GM19239 (cell line): ENCODE measurements at regions not wholly inside any gene's neighbourhood (a gene's known extent, or its start where the extent isn't known, plus 50 kb on each side); places are given as distances from the start of the nearest gene placed in this dataset.

ENCODE experiments used
- DNase-seq: peaks from one replicate; pipeline ENCODE4 v3.0.0; 2011; ENCODE audit warnings: low spot score; ENCODE audit not compliant: insufficient read length
- FAIRE-seq: peaks from 2 replicates; lab custom pipeline; 2011; peaks lifted over from hg19 to GRCh38; lab: Jason Lieb, UNC

- no peak for FAIRE-seq
- no peak for DNase-seq
Observed at GRCh38 chr2:225995796-225996461, 596.4 kb downstream of the NYAP2 start.

- DNase-seq (no peak), FAIRE-seq (no peak)
Observed at GRCh38 chr2:225994748-225995405, 595.4 kb downstream of the NYAP2 start.

- DNase-seq (no peak), FAIRE-seq (no peak)
Observed at GRCh38 chr2:225993430-225993829, 593.9 kb downstream of the NYAP2 start.

- no peak for FAIRE-seq
- no peak for DNase-seq
Observed at GRCh38 chr2:225989809-225990208, 590.3 kb downstream of the NYAP2 start.

GRCh38 chr2:225980372-225980771 lies 580.9 kb downstream of the NYAP2 start:
- DNase-seq = no peak
- no peak for FAIRE-seq

GRCh38 chr2:225971433-225971832 lies 571.9 kb downstream of the NYAP2 start:
- FAIRE-seq = no peak

GRCh38 chr2:225948903-225949302 lies 549.4 kb downstream of the NYAP2 start:
- FAIRE-seq (no peak), DNase-seq (no peak)

More at GRCh38 chr2:225971433-225971832, 571.9 kb downstream of the NYAP2 start:
- no peak for DNase-seq

GRCh38 chr2:225938991-225939390 lies 539.5 kb downstream of the NYAP2 start:
- DNase-seq (no peak), FAIRE-seq (no peak)

- DNase-seq (no peak), FAIRE-seq (no peak)
Observed at GRCh38 chr2:225937625-225938187, 538.2 kb downstream of the NYAP2 start.

GRCh38 chr2:225932811-225933413 lies 533.4 kb downstream of the NYAP2 start:
- DNase-seq = no peak

GRCh38 chr2:225930687-225931086 lies 531.2 kb downstream of the NYAP2 start:
- FAIRE-seq = no peak
- no peak for DNase-seq

More at GRCh38 chr2:225932811-225933413, 533.4 kb downstream of the NYAP2 start:
- FAIRE-seq = no peak

- FAIRE-seq (no peak), DNase-seq (no peak)
Observed at GRCh38 chr2:225920621-225921220, 521.2 kb downstream of the NYAP2 start.

- no peak for FAIRE-seq
- no peak for DNase-seq
Observed at GRCh38 chr2:225916692-225917091, 517.2 kb downstream of the NYAP2 start.

- no peak for FAIRE-seq
Observed at GRCh38 chr2:225911019-225911418, 511.5 kb downstream of the NYAP2 start.

GRCh38 chr2:225895126-225895525 lies 495.6 kb downstream of the NYAP2 start:
- no peak for DNase-seq
- FAIRE-seq = no peak

More at GRCh38 chr2:225911019-225911418, 511.5 kb downstream of the NYAP2 start:
- no peak for DNase-seq

- DNase-seq (no peak), FAIRE-seq (no peak)
Observed at GRCh38 chr2:225894236-225894980, 494.9 kb downstream of the NYAP2 start.

GRCh38 chr2:225893151-225893550 lies 493.6 kb downstream of the NYAP2 start:
- no peak for DNase-seq
- no peak for FAIRE-seq

GRCh38 chr2:225891771-225892170 lies 492.3 kb downstream of the NYAP2 start:
- FAIRE-seq (no peak), DNase-seq (no peak)

GRCh38 chr2:225891013-225891412 lies 491.5 kb downstream of the NYAP2 start:
- no peak for FAIRE-seq
- DNase-seq = no peak

GRCh38 chr2:225889452-225889851 lies 489.9 kb downstream of the NYAP2 start:
- FAIRE-seq (no peak), DNase-seq (peak; percentile 4)
